Right lobe of liver (tissue), 6 donors: ENCODE measurements at regions not wholly inside any gene's neighbourhood (a gene's known extent, or its start where the extent isn't known, plus 50 kb on each side); places are given as distances from the start of the nearest gene placed in this dataset.

Experiments
- ATAC-seq, 4 donors: fragments of 200-7000 bp; cut with Tn5 transposase; one replicate each; pipeline ENCODE4 v1.9.1; 2020; ENCODE audit warnings: mild to moderate bottlenecking in 4 of 4, moderate library complexity in 4 of 4
- DNase-seq, 3 donors: peaks; one replicate each; pipeline ENCODE4 v3.0.0-alpha.2; 2020
- H3K27ac ChIP-seq, 3 donors: fragments of 200-600 bp; one replicate each; pipeline ENCODE4 v1.8.0; 2022
- H3K27me3 ChIP-seq, 2 donors: fragments of 200-600 bp; one replicate each; pipeline ENCODE4 v1.8.0; 2022
- H3K36me3 ChIP-seq, 4 donors: fragments of 200-600 bp; sonication (generic) in 1 of 4; one replicate each; pipeline versions ENCODE4 v1.5.1 to v1.8.0; 2017 to 2022; ENCODE audit warnings: control low read depth in 1 of 4
- H3K4me1 ChIP-seq, 4 donors: fragments of 200-600 bp; sonication (generic) in 1 of 4; one replicate each; pipeline versions ENCODE4 v1.5.1 to v1.8.0; 2017 to 2022; ENCODE audit warnings: control low read depth in 1 of 4
- H3K4me3 ChIP-seq, 3 donors: fragments of 200-600 bp; one replicate each; pipeline ENCODE4 v1.8.0; 2022
- H3K9me3 ChIP-seq, 4 donors: fragments of 200-600 bp; sonication (generic) in 1 of 4; one replicate each; pipeline versions ENCODE4 v1.5.1 to v1.8.0; 2017 to 2022; ENCODE audit warnings: control low read depth in 1 of 4
- CTCF ChIP-seq, 4 donors: fragments of 200-600 bp in 3 of 4; fragments of 450-650 bp in 1 of 4; IDR thresholded peaks; one replicate each; pipeline versions ENCODE4 v1.5.1 to v1.8.0; 2016 to 2022; ENCODE audit warnings: antibody characterized with exemption in 4 of 4, mild to moderate bottlenecking in 2 of 4
- POLR2A ChIP-seq: fragments of 450-650 bp; IDR thresholded peaks from one replicate; pipeline ENCODE4 v1.6.1; 2017; ENCODE audit warnings: antibody characterized with exemption, mild to moderate bottlenecking
- WGBS: methylation state at CpG from one replicate; pipeline ENCODE4 v1.1.6; 2018; ENCODE audit warnings: low coverage, low lambda C conversion rate; ENCODE audit not compliant: insufficient coverage; ENCODE audit errors: missing lambda C conversion rate; 5-methylcytosine and 5-hydroxymethylcytosine counted together
- intact Hi-C, 2 donors: fragments of 100-400 bp; cut with DNase I; formaldehyde crosslinking; loops; one replicate each; pipeline versions ENCODE4 v1.11.2 to v1.14.1; 2022
- donor health status: DM: no; HTN: yes; CAD: no.
- donor health status: DM: no; HTN: no; CAD: no.
- donor health status: DM: no; HTN: no; CAD: no.
- donor health status: DM: no; HTN: yes; CAD: no.
- donor health status: DM: no; HTN: yes; CAD: no.

GRCh38 chr5:30607301-30607894 lies 586.1 kb upstream of the CDH6 start:
- 65% methylated on average over 3 of the region's 3 CpGs for WGBS
- Histone ChIP-seq H3K9me3 (no peaks in the 10 kb centered on the region), H3K36me3 (no peaks in the 10 kb centered on the region), H3K27me3 (no peaks in the 10 kb centered on the region), H3K4me3 (no peak overlapping the region), H3K27ac (no peak overlapping the region), H3K4me1 (peaks cover 0 to 28% (median 15%) of the 10 kb centered on the region in 4 donors)
- ATAC-seq, result no peak
- intact Hi-C loops, result no loop called here
- TF ChIP-seq CTCF (IDR thresholded peaks at IDR 0.05), result no peak
- no peak for TF ChIP-seq POLR2A
- no peak for DNase-seq

GRCh38 chr5:30605693-30606268 lies 587.7 kb upstream of the CDH6 start:
- H3K36me3 ChIP-seq, result no peaks in the 10 kb centered on the region
- no peaks in the 10 kb centered on the region for H3K27me3 ChIP-seq
- H3K27ac ChIP-seq, result peak overlapping the region in 1 of 3 donors; percentile 29
- WGBS, result 4% methylated on average over 2 of the region's 2 CpGs
- ATAC-seq, result peak; percentile 96 to 98 (median 98)
- DNase-seq, result no peak
- intact Hi-C loops, result no loop called here
- no peak for TF ChIP-seq CTCF (IDR thresholded peaks at IDR 0.05)
- TF ChIP-seq POLR2A, result no peak
- no peak overlapping the region for H3K4me3 ChIP-seq
- no peaks in the 10 kb centered on the region for H3K9me3 ChIP-seq
- peaks cover 0 to 37% (median 20%) of the 10 kb centered on the region in 4 donors for H3K4me1 ChIP-seq

- peak in 2 of 4 donors; percentile 16 to 57 for ATAC-seq
- Histone ChIP-seq H3K4me1 (peaks cover 0 to 42% (median 23%) of the 10 kb centered on the region in 4 donors), H3K9me3 (no peaks in the 10 kb centered on the region), H3K36me3 (no peaks in the 10 kb centered on the region), H3K4me3 (no peak overlapping the region), H3K27ac (no peak overlapping the region), H3K27me3 (no peaks in the 10 kb centered on the region)
- TF ChIP-seq CTCF (IDR thresholded peaks at IDR 0.05), result no peak
- no peak for TF ChIP-seq POLR2A
- WGBS, result 59% methylated on average over 2 of the region's 2 CpGs
- intact Hi-C loops, result no loop called here
- DNase-seq, result no peak
These were observed 588.7 kb upstream of the CDH6 start for GRCh38 chr5:30604648-30605262.

- Histone ChIP-seq H3K27ac (no peak overlapping the region), H3K9me3 (no peaks in the 10 kb centered on the region), H3K4me3 (no peak overlapping the region), H3K36me3 (no peaks in the 10 kb centered on the region), H3K27me3 (no peaks in the 10 kb centered on the region), H3K4me1 (peaks cover 0 to 33% (median 18%) of the 10 kb centered on the region in 4 donors)
- no peak for TF ChIP-seq CTCF (IDR thresholded peaks at IDR 0.05)
- no peak for TF ChIP-seq POLR2A
- intact Hi-C loops, result no loop called here
- DNase-seq (no peak), ATAC-seq (peak; percentile 28 to 75 (median 66))
These were observed 592.6 kb upstream of the CDH6 start for GRCh38 chr5:30600892-30601291.
